Right lobe of liver (tissue), 6 donors: ENCODE measurements at regions not wholly inside any gene's neighbourhood (a gene's known extent, or its start where the extent isn't known, plus 50 kb on each side); places are given as distances from the start of the nearest gene placed in this dataset.
"Not testable (repeated sequence)": the region's sequence is repeated elsewhere in the genome, so short reads cannot be mapped to it uniquely, and the experiment has no call there.

ENCODE experiments used
- ATAC-seq, 4 donors: fragments of 200-7000 bp; cut with Tn5 transposase; one replicate each; pipeline ENCODE4 v1.9.1; 2020; ENCODE audit warnings: mild to moderate bottlenecking in 4 of 4, moderate library complexity in 4 of 4
- DNase-seq, 3 donors: peaks; one replicate each; pipeline ENCODE4 v3.0.0-alpha.2; 2020
- H3K27ac ChIP-seq, 3 donors: fragments of 200-600 bp; one replicate each; pipeline ENCODE4 v1.8.0; 2022
- H3K27me3 ChIP-seq, 2 donors: fragments of 200-600 bp; one replicate each; pipeline ENCODE4 v1.8.0; 2022
- H3K36me3 ChIP-seq, 4 donors: fragments of 200-600 bp; sonication (generic) in 1 of 4; one replicate each; pipeline versions ENCODE4 v1.5.1 to v1.8.0; 2017 to 2022; ENCODE audit warnings: control low read depth in 1 of 4
- H3K4me1 ChIP-seq, 4 donors: fragments of 200-600 bp; sonication (generic) in 1 of 4; one replicate each; pipeline versions ENCODE4 v1.5.1 to v1.8.0; 2017 to 2022; ENCODE audit warnings: control low read depth in 1 of 4
- H3K4me3 ChIP-seq, 3 donors: fragments of 200-600 bp; one replicate each; pipeline ENCODE4 v1.8.0; 2022
- H3K9me3 ChIP-seq, 4 donors: fragments of 200-600 bp; sonication (generic) in 1 of 4; one replicate each; pipeline versions ENCODE4 v1.5.1 to v1.8.0; 2017 to 2022; ENCODE audit warnings: control low read depth in 1 of 4
- POLR2A ChIP-seq: fragments of 450-650 bp; IDR thresholded peaks from one replicate; pipeline ENCODE4 v1.6.1; 2017; ENCODE audit warnings: antibody characterized with exemption, mild to moderate bottlenecking
- WGBS: methylation state at CpG from one replicate; pipeline ENCODE4 v1.1.6; 2018; ENCODE audit warnings: low coverage, low lambda C conversion rate; ENCODE audit not compliant: insufficient coverage; ENCODE audit errors: missing lambda C conversion rate; 5-methylcytosine and 5-hydroxymethylcytosine counted together
- intact Hi-C, 2 donors: fragments of 100-400 bp; cut with DNase I; formaldehyde crosslinking; loops; one replicate each; pipeline versions ENCODE4 v1.11.2 to v1.14.1; 2022
- TF ChIP-seq, protein P1 (sequence below), 4 donors: fragments of 200-600 bp in 3 of 4; fragments of 450-650 bp in 1 of 4; IDR thresholded peaks; one replicate each; pipeline versions ENCODE4 v1.5.1 to v1.8.0; 2016 to 2022; ENCODE audit warnings: antibody characterized with exemption in 4 of 4, mild to moderate bottlenecking in 2 of 4
- donor health status: DM: no; HTN: yes; CAD: no.
- donor health status: DM: no; HTN: no; CAD: no.
- donor health status: DM: no; HTN: no; CAD: no.
- donor health status: DM: no; HTN: yes; CAD: no.
- donor health status: DM: no; HTN: yes; CAD: no.

DNA sequence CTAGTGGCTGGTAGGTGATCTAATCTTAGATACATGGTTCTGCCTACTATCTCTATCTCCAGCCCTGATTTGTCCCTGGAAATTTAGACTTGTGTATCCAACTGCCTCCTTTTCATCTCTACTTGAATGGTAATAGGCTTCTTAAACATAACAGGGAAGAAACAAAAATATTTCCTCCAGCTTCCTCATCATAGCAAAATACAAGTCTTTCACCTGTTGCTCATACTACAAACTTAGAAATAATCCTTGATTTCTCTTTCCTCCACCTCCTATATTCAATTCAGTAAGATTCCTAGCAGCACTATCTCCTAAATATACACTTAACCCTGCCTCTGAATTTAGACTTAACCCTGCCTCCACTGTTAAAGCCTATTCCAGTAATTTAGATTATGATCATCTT lies 373.3 kb upstream of the ACTRT1 start:
- no peaks in the 10 kb centered on the region for H3K9me3 ChIP-seq
- no peak overlapping the region for H3K4me3 ChIP-seq
- no peaks in the 10 kb centered on the region for H3K4me1 ChIP-seq
- DNase-seq (no peak), ATAC-seq (no peak)
- no peak overlapping the region for H3K27ac ChIP-seq
- TF ChIP-seq, protein P1, sequence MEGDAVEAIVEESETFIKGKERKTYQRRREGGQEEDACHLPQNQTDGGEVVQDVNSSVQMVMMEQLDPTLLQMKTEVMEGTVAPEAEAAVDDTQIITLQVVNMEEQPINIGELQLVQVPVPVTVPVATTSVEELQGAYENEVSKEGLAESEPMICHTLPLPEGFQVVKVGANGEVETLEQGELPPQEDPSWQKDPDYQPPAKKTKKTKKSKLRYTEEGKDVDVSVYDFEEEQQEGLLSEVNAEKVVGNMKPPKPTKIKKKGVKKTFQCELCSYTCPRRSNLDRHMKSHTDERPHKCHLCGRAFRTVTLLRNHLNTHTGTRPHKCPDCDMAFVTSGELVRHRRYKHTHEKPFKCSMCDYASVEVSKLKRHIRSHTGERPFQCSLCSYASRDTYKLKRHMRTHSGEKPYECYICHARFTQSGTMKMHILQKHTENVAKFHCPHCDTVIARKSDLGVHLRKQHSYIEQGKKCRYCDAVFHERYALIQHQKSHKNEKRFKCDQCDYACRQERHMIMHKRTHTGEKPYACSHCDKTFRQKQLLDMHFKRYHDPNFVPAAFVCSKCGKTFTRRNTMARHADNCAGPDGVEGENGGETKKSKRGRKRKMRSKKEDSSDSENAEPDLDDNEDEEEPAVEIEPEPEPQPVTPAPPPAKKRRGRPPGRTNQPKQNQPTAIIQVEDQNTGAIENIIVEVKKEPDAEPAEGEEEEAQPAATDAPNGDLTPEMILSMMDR (IDR thresholded peaks at IDR 0.05), result no peak
- TF ChIP-seq POLR2A, result no peak
- intact Hi-C loops, result no loop called here
- no peaks in the 10 kb centered on the region for H3K27me3 ChIP-seq
- H3K36me3 ChIP-seq, result no peaks in the 10 kb centered on the region

DNA sequence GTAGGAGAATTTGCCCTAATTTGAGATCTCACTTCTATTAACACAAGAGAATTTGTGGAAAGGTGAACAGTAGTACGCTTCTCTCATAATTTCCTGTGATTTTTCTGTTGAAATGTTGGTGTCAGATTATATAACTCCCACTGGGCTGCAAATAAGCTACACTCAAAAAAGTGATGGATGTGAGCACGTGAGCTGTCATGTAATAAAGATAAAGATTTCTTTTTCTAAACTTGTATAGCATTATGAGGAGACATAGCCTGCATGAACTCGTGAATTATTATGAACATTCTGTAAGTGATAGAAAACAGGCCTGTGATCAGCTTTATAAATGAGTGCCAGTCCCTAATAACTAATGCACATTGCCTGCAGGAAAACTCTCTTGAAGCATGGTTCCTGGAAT lies 356.6 kb upstream of the ACTRT1 start:
- Histone ChIP-seq H3K36me3 (no peaks in the 10 kb centered on the region), H3K4me3 (no peak overlapping the region), H3K27ac (no peak overlapping the region), H3K27me3 (no peaks in the 10 kb centered on the region), H3K9me3 (no peaks in the 10 kb centered on the region), H3K4me1 (no peaks in the 10 kb centered on the region)
- WGBS, result 33% methylated on average over 3 of the region's 3 CpGs
- TF ChIP-seq, protein P1 (IDR thresholded peaks at IDR 0.05), result no peak
- no peak for TF ChIP-seq POLR2A
- intact Hi-C loops, result no loop called here
- DNase-seq (no peak), ATAC-seq (no peak)

DNA sequence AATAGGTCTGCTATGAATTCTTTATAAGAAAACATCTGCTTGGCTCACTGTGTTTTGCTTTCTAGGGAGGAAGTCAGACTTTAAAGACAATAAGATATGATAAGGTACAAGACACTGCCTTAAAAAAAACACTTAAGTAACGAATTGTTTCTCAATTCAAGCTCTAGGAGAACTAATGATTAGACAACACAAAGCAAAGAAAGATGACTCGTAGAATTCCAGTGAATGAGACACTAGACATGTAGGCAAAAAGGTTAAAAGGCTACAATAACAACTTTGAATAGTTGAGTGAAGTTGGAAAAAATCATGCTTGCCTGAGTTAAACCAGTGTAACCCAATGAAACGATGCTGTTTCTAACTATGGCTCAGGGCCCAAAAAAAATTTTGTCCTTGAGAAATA lies 344.4 kb upstream of the ACTRT1 start:
- H3K9me3 ChIP-seq, result no peaks in the 10 kb centered on the region
- no peak for TF ChIP-seq POLR2A
- no peak overlapping the region for H3K4me3 ChIP-seq
- no peaks in the 10 kb centered on the region for H3K27me3 ChIP-seq
- no peak overlapping the region for H3K27ac ChIP-seq
- no peak for DNase-seq
- H3K4me1 ChIP-seq, result no peaks in the 10 kb centered on the region
- H3K36me3 ChIP-seq, result no peaks in the 10 kb centered on the region
- no peak for ATAC-seq
- whole genome bisulfite sequencing, result 16% methylated on average over 3 of the region's 3 CpGs
- intact Hi-C loops, result no loop called here

DNA sequence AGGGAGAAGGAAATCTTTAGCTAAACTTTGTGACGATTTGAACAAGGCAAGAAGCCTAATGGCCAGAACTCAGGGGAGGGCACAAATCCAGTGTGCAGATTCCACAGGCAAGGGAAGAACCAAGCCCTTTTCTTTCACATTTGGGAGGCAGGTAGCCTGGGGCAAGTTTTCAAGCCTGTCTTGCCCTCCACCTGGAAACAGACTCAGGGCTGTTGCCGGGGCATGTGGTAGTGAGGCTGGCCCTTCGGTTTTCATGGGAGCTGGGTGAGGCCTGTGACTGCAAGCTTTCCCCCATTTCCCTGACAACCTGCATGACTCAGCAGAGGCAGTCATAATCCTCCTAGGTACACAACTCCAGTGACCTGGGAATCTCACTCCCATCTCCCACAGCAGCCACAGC lies 331.6 kb upstream of the ACTRT1 start:
- intact Hi-C loops, DNase-seq, ATAC-seq, H3K36me3 ChIP-seq, H3K27me3 ChIP-seq, H3K4me3 ChIP-seq, H3K27ac ChIP-seq, H3K4me1 ChIP-seq, H3K9me3 ChIP-seq: not testable (repeated sequence)
- 57% methylated on average over 1 of the region's 3 CpGs for WGBS

DNA sequence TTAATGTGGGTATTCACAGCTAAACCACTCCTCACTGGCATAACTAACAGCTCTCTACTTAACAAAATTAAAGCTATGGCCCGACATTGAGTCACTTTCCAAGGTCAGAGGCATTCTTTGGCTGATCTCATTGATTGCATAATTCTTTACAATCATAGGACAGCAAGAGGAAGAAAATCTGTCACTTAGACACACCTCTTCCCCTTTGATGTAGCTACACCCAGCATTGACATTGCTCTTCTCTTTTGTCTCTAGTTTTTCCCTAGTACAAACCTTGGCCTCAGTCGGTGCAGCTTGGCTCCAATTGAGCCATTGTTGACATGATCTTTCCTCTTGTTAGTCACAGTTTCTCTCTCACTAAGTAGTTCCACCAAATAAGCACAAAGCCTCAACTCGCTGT lies 313.3 kb upstream of the ACTRT1 start:
- DNase-seq, result no peak
- 46% methylated on average over 3 of the region's 3 CpGs for WGBS
- intact Hi-C loops, result no loop called here
- Histone ChIP-seq H3K4me1 (no peaks in the 10 kb centered on the region), H3K27ac (no peak overlapping the region), H3K27me3 (no peaks in the 10 kb centered on the region), H3K36me3 (no peaks in the 10 kb centered on the region), H3K4me3 (no peak overlapping the region), H3K9me3 (no peaks in the 10 kb centered on the region)
- ATAC-seq, result no peak
- TF ChIP-seq POLR2A, result no peak
- TF ChIP-seq, protein P1 (IDR thresholded peaks at IDR 0.05), result no peak

DNA sequence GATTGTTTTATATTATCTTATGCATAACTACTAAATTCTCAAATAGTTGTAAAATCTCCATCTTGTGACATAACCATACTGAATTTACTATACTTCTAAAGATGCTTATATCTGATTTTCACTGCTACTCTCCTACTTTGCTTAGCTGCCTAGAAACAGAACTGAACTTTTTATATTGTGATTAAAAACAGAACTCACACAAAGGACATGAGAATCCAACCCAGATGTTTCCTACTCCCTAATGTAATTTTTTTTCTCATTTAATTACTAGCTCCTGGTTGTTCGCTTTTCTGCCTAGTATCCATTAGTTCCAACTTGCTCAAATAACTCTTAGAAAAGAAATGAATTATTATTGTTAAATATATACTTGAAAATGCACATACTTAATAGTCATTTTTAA lies 283.5 kb upstream of the ACTRT1 start:
- Histone ChIP-seq H3K9me3 (no peaks in the 10 kb centered on the region), H3K27me3 (no peaks in the 10 kb centered on the region), H3K27ac (no peak overlapping the region), H3K36me3 (no peaks in the 10 kb centered on the region), H3K4me3 (no peak overlapping the region), H3K4me1 (no peaks in the 10 kb centered on the region)
- TF ChIP-seq POLR2A, result no peak
- TF ChIP-seq, protein P1 (IDR thresholded peaks at IDR 0.05), result no peak
- ATAC-seq (no peak), DNase-seq (no peak)
- intact Hi-C loops, result no loop called here
- WGBS, result 48% methylated on average over 1 of the region's 1 CpG
